Caco-2 (cell line): ENCODE measurements at regions not wholly inside any gene's neighbourhood (a gene's known extent, or its start where the extent isn't known, plus 50 kb on each side); places are given as distances from the start of the nearest gene placed in this dataset.

Source experiments
- BruUV-seq: library from RNA; stranded (reverse); fragments of 400-500 nt; replicated peaks from 2 replicates; lab custom pipeline; 2021; lab: Mats Ljungman, UMichigan
- CTCF ChIA-PET: fragments of 300-600 bp; sonication (Branson Sonifier 250); formaldehyde crosslinking; loops from one replicate; lab custom pipeline; 2022; ENCODE audit warnings: antibody characterized with exemption; lab: Charles Lee
- POLR2A ChIA-PET: fragments of 300-600 bp; sonication (Branson Sonifier 250); formaldehyde crosslinking; loops from one replicate; lab custom pipeline; 2022; ENCODE audit warnings: antibody characterized with exemption; lab: Charles Lee
- DNase-seq, 2 experiments: peaks; one replicate each; pipeline versions ENCODE4 v3.0.0 to v3.0.0-alpha.2; 2020 to 2022
- H3K27me3 ChIP-seq: replicated peaks from 2 replicates; pipeline ENCODE4 v1.6.0; 2011; ENCODE audit warnings: low read length; ENCODE audit not compliant: control insufficient read depth, insufficient read depth
- H3K36me3 ChIP-seq: 2 replicates; pipeline ENCODE4 v1.5.1; 2011; ENCODE audit warnings: low read length; ENCODE audit not compliant: control insufficient read depth, insufficient read depth
- H3K4me1 ChIP-seq: fragments of 250-450 bp; sonication (Bioruptor Pico); 2 replicates; pipeline ENCODE4 v1.5.1; 2020; ENCODE audit warnings: mild to moderate bottlenecking
- H3K4me3 ChIP-seq: 2 replicates; pipeline ENCODE4 v1.5.1; 2011; ENCODE audit warnings: low read depth, mild to moderate bottlenecking, control low read depth, low read length
- H3K9me3 ChIP-seq: fragments of 250-450 bp; sonication (Bioruptor Pico); 2 replicates; pipeline ENCODE4 v1.5.1; 2020; ENCODE audit warnings: mild to moderate bottlenecking, moderate library complexity
- H3K27ac Mint-ChIP-seq: one replicate; pipeline ENCODE4 v1.8.0; 2022; ENCODE audit warnings: mixed read lengths; ENCODE audit not compliant: unreplicated experiment
- H3K27me3 Mint-ChIP-seq: one replicate; pipeline ENCODE4 v1.8.0; 2022; ENCODE audit warnings: mixed read lengths; ENCODE audit not compliant: insufficient read depth, unreplicated experiment
- H3K36me3 Mint-ChIP-seq: one replicate; pipeline ENCODE4 v1.8.0; 2022; ENCODE audit warnings: mild to moderate bottlenecking, mixed read lengths; ENCODE audit not compliant: insufficient read depth, unreplicated experiment
- H3K4me1 Mint-ChIP-seq: one replicate; pipeline ENCODE4 v1.8.0; 2022; ENCODE audit warnings: low read depth, mixed read lengths; ENCODE audit not compliant: unreplicated experiment
- H3K4me3 Mint-ChIP-seq: one replicate; pipeline ENCODE4 v1.8.0; 2022; ENCODE audit warnings: mild to moderate bottlenecking, moderate library complexity, mixed read lengths; ENCODE audit not compliant: unreplicated experiment
- H3K9me3 Mint-ChIP-seq: one replicate; pipeline ENCODE4 v1.8.0; 2022; ENCODE audit warnings: mixed read lengths; ENCODE audit not compliant: unreplicated experiment
- intact Hi-C: fragments of 100-400 bp; cut with micrococcal nuclease; formaldehyde crosslinking; loops from one replicate; pipeline ENCODE4 v1.10.0; 2022; ENCODE audit not compliant: unreplicated experiment
- TF ChIP-seq, protein P1 (sequence below), 2 experiments: fragments of 200-600 bp in 1 of 2; IDR thresholded peaks; 1 replicate in 1 of 2; 2 replicates in 1 of 2; pipeline versions ENCODE4 v1.5.1 to v1.8.0; 2011 to 2022; ENCODE audit warnings: antibody characterized with exemption in 1 of 2, control low read depth in 1 of 2, inconsistent platforms in 1 of 2, low read depth in 1 of 2, low read length in 1 of 2, mild to moderate bottlenecking in 1 of 2, moderate library complexity in 1 of 2; ENCODE audit not compliant: insufficient read depth in 1 of 2, severe bottlenecking in 1 of 2, unreplicated experiment in 1 of 2

- H3K9me3 ChIP-seq, result no peaks in the 10 kb centered on the region
- Mint-ChIP-seq H3K4me1 (no peaks in the 10 kb centered on the region), H3K36me3 (no peaks in the 10 kb centered on the region), H3K9me3 (no peaks in the 10 kb centered on the region), H3K27ac (no peak overlapping the region), H3K4me3 (no peak overlapping the region), H3K27me3 (no peaks in the 10 kb centered on the region)
- DNase-seq, result no peak
- TF ChIP-seq, protein P1, sequence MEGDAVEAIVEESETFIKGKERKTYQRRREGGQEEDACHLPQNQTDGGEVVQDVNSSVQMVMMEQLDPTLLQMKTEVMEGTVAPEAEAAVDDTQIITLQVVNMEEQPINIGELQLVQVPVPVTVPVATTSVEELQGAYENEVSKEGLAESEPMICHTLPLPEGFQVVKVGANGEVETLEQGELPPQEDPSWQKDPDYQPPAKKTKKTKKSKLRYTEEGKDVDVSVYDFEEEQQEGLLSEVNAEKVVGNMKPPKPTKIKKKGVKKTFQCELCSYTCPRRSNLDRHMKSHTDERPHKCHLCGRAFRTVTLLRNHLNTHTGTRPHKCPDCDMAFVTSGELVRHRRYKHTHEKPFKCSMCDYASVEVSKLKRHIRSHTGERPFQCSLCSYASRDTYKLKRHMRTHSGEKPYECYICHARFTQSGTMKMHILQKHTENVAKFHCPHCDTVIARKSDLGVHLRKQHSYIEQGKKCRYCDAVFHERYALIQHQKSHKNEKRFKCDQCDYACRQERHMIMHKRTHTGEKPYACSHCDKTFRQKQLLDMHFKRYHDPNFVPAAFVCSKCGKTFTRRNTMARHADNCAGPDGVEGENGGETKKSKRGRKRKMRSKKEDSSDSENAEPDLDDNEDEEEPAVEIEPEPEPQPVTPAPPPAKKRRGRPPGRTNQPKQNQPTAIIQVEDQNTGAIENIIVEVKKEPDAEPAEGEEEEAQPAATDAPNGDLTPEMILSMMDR (IDR thresholded peaks at IDR 0.05; ENCODE audit: insufficient read depth in 1 of 2, low read depth in 1 of 2, low read length in 1 of 2, severe bottlenecking in 1 of 2, unreplicated experiment in 1 of 2), result no peak
- intact Hi-C loops, result no loop called here
- BruUV-seq, result no TSS peak
- ChIA-PET POLR2A (no interaction called here), CTCF (no interaction called here)
- no peak overlapping the region for H3K4me3 ChIP-seq
- no peaks in the 10 kb centered on the region for H3K4me1 ChIP-seq
- H3K36me3 ChIP-seq, result no peaks in the 10 kb centered on the region
- H3K27me3 ChIP-seq, result no peaks in the 10 kb centered on the region
These were observed 85.8 kb upstream of the NEUROD1 start for GRCh38 chr2:181766129-181766528.

DNA sequence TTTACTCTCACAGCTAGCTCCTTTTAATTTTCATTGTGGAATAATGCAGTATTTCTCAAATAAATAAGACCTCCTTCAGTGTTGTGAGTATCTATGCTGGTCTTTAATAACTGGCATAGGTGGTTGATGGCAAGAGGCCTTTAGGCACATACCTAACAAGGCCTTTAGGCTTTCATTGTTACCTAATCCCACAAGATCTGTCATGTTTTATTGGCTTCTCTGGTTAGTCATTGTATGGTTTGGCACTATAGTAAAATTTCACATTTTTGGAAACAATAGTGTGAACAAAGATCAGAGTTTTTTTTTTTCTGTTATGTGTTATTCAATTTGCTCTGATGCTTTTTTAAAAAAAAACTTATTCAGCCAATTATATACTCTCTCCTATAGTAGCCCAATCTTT, 89.8 kb upstream of the NEUROD1 start:
- Mint-ChIP-seq H3K36me3 (no peaks in the 10 kb centered on the region), H3K4me1 (no peaks in the 10 kb centered on the region), H3K4me3 (no peak overlapping the region), H3K27ac (no peak overlapping the region), H3K9me3 (no peaks in the 10 kb centered on the region), H3K27me3 (no peaks in the 10 kb centered on the region)
- Histone ChIP-seq H3K27me3 (no peaks in the 10 kb centered on the region), H3K36me3 (no peaks in the 10 kb centered on the region), H3K4me3 (no peak overlapping the region), H3K4me1 (no peaks in the 10 kb centered on the region), H3K9me3 (no peaks in the 10 kb centered on the region)
- intact Hi-C loops, result no loop called here
- TF ChIP-seq, protein P1 (IDR thresholded peaks at IDR 0.05; ENCODE audit: insufficient read depth in 1 of 2, low read depth in 1 of 2, low read length in 1 of 2, severe bottlenecking in 1 of 2, unreplicated experiment in 1 of 2), result no peak
- POLR2A ChIA-PET, result no interaction called here
- DNase-seq, result no peak
- CTCF ChIA-PET, result no interaction called here
- BruUV-seq, result no TSS peak

DNA sequence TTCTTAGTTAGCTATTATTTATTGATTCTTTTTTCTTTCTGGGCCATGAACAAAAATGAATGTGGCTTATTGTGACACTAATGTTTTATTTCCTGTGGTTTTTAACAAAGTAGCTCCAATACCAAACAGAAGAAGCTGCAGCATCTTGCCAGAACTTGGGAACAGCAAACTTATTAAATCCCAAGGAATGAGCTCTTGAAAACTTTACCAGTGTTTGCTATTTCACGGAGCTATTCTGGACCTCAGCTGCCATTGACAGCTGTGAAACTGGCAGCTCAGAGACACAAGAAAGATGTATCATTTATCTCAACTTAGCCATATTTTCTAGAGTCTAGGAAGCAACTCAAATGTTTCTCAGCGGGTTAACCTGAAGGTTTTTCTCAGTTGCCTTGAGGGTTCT, 91.0 kb upstream of the NEUROD1 start:
- intact Hi-C loops, result no loop called here
- Mint-ChIP-seq H3K27me3 (no peaks in the 10 kb centered on the region), H3K9me3 (no peaks in the 10 kb centered on the region), H3K4me1 (no peaks in the 10 kb centered on the region), H3K27ac (no peak overlapping the region), H3K4me3 (no peak overlapping the region), H3K36me3 (no peaks in the 10 kb centered on the region)
- Histone ChIP-seq H3K36me3 (no peaks in the 10 kb centered on the region), H3K9me3 (no peaks in the 10 kb centered on the region), H3K27me3 (no peaks in the 10 kb centered on the region), H3K4me3 (no peak overlapping the region), H3K4me1 (no peaks in the 10 kb centered on the region)
- TF ChIP-seq, protein P1 (IDR thresholded peaks at IDR 0.05; ENCODE audit: insufficient read depth in 1 of 2, low read depth in 1 of 2, low read length in 1 of 2, severe bottlenecking in 1 of 2, unreplicated experiment in 1 of 2), result no peak
- no TSS peak for BruUV-seq
- ChIA-PET CTCF (no interaction called here), POLR2A (no interaction called here)
- no peak for DNase-seq
